Nephron progenitor cell (in vitro differentiated cells): ENCODE measurements at regions not wholly inside any gene's neighbourhood (a gene's known extent, or its start where the extent isn't known, plus 50 kb on each side); places are given as distances from the start of the nearest gene placed in this dataset.
A peak's percentile ranks its signal among the peaks of the same experiment; 100 is the strongest.

Source experiments
- DNase-seq: peaks from one replicate; pipeline ENCODE4 v3.0.0; 2021
- H3K27ac Mint-ChIP-seq: 2 replicates; pipeline ENCODE4 v1.8.0; 2021; ENCODE audit warnings: mild to moderate bottlenecking, moderate library complexity, mixed read lengths
- H3K27me3 Mint-ChIP-seq: 2 replicates; pipeline ENCODE4 v1.8.0; 2021; ENCODE audit warnings: mild to moderate bottlenecking, low read depth, mixed read lengths; ENCODE audit not compliant: poor library complexity
- H3K36me3 Mint-ChIP-seq: 2 replicates; pipeline ENCODE4 v1.8.0; 2021; ENCODE audit warnings: low read depth, mixed read lengths
- H3K4me1 Mint-ChIP-seq: 2 replicates; pipeline ENCODE4 v1.8.0; 2021; ENCODE audit warnings: mixed read lengths
- H3K4me3 Mint-ChIP-seq: 2 replicates; pipeline ENCODE4 v1.8.0; 2021; ENCODE audit warnings: mild to moderate bottlenecking, moderate library complexity, mixed read lengths
- H3K9me3 Mint-ChIP-seq: 2 replicates; pipeline ENCODE4 v1.8.0; 2021; ENCODE audit warnings: mild to moderate bottlenecking, moderate library complexity, mixed read lengths
- CTCF ChIP-seq: fragments of 200-600 bp; sonication (generic); IDR thresholded peaks from 2 replicates; pipeline ENCODE4 v1.5.0; 2021; ENCODE audit warnings: antibody characterized with exemption

GRCh38 chr5:96562614-96563013, 99.6 kb upstream of the CAST start:
- no peak for TF ChIP-seq CTCF
- no peak overlapping the region for H3K27ac Mint-ChIP-seq
- H3K27me3 Mint-ChIP-seq, result peaks cover 7% of the 10 kb centered on the region
- peaks cover 8% of the 10 kb centered on the region for H3K4me1 Mint-ChIP-seq
- peaks cover 5% of the 10 kb centered on the region for H3K9me3 Mint-ChIP-seq
- DNase-seq, result no peak
- H3K36me3 Mint-ChIP-seq, result no peaks in the 10 kb centered on the region
- H3K4me3 Mint-ChIP-seq, result no peak overlapping the region

- DNase-seq, result no peak
- Mint-ChIP-seq H3K4me1 (peaks cover 9% of the 10 kb centered on the region), H3K9me3 (peaks cover 3% of the 10 kb centered on the region), H3K36me3 (no peaks in the 10 kb centered on the region), H3K27me3 (peaks cover 7% of the 10 kb centered on the region), H3K27ac (no peak overlapping the region), H3K4me3 (no peak overlapping the region)
- TF ChIP-seq CTCF, result no peak
These were observed 98.4 kb upstream of the CAST start for GRCh38 chr5:96563816-96564215.

- Mint-ChIP-seq H3K4me1 (peaks cover 13% of the 10 kb centered on the region), H3K36me3 (no peaks in the 10 kb centered on the region), H3K27me3 (peaks cover 7% of the 10 kb centered on the region), H3K27ac (no peak overlapping the region), H3K9me3 (no peaks in the 10 kb centered on the region), H3K4me3 (no peak overlapping the region)
- no peak for TF ChIP-seq CTCF
- no peak for DNase-seq
These were observed 96.5 kb upstream of the CAST start for GRCh38 chr5:96565582-96566265.

GRCh38 chr5:96566833-96567587, 95.2 kb upstream of the CAST start:
- Mint-ChIP-seq H3K9me3 (no peaks in the 10 kb centered on the region), H3K27ac (no peak overlapping the region), H3K36me3 (no peaks in the 10 kb centered on the region), H3K27me3 (peaks cover 11% of the 10 kb centered on the region), H3K4me3 (no peak overlapping the region), H3K4me1 (peaks cover 13% of the 10 kb centered on the region)
- TF ChIP-seq CTCF, result no peak
- DNase-seq, result no peak

- no peak for TF ChIP-seq CTCF
- no peak overlapping the region for H3K4me3 Mint-ChIP-seq
- no peaks in the 10 kb centered on the region for H3K9me3 Mint-ChIP-seq
- H3K4me1 Mint-ChIP-seq, result peaks cover 13% of the 10 kb centered on the region
- H3K36me3 Mint-ChIP-seq, result no peaks in the 10 kb centered on the region
- H3K27me3 Mint-ChIP-seq, result peaks cover 11% of the 10 kb centered on the region
- no peak for DNase-seq
- H3K27ac Mint-ChIP-seq, result peak overlapping the region; percentile 77
These were observed 92.8 kb upstream of the CAST start for GRCh38 chr5:96569332-96569731.

- peaks cover 13% of the 10 kb centered on the region for H3K4me1 Mint-ChIP-seq
- H3K27me3 Mint-ChIP-seq, result peaks cover 11% of the 10 kb centered on the region
- TF ChIP-seq CTCF, result no peak
- H3K27ac Mint-ChIP-seq, result peak overlapping the region; percentile 77
- H3K9me3 Mint-ChIP-seq, result no peaks in the 10 kb centered on the region
- no peak for DNase-seq
- H3K4me3 Mint-ChIP-seq, result no peak overlapping the region
- H3K36me3 Mint-ChIP-seq, result no peaks in the 10 kb centered on the region
These were observed 92.4 kb upstream of the CAST start for GRCh38 chr5:96569770-96570169.
